ENCODE measurements at regions not wholly inside any gene's neighbourhood (a gene's known extent, or its start where the extent isn't known, plus 50 kb on each side); places are given as distances from the start of the nearest gene placed in this dataset.

- intact Hi-C loops (cut with micrococcal nuclease): no loop called here
- Mint-ChIP-seq H3K27me3 (no peaks in the 10 kb centered on the region), H3K4me1 (ENCODE audit: low read depth) (no peaks in the 10 kb centered on the region), H3K36me3 (ENCODE audit: low read depth) (no peaks in the 10 kb centered on the region), H3K27ac (no peak overlapping the region), H3K9me3 (no peaks in the 10 kb centered on the region), H3K4me3 (no peak overlapping the region)
- POLR2A ChIA-PET: no interaction called here
- ATAC-seq (no peak), DNase-seq (no peak)
- TF ChIP-seq CTCF (IDR thresholded peaks at IDR 0.05): no peak
- CTCF ChIA-PET: interaction anchor here (0.7 kb wide), 1 partner anchor 743 kb away, joined by 3 read pairs; no protein-coding TSS in a partner anchor
Measured at GRCh38 chr10:10960534-10960933, 57.1 kb upstream of the CELF2 start.

DNA sequence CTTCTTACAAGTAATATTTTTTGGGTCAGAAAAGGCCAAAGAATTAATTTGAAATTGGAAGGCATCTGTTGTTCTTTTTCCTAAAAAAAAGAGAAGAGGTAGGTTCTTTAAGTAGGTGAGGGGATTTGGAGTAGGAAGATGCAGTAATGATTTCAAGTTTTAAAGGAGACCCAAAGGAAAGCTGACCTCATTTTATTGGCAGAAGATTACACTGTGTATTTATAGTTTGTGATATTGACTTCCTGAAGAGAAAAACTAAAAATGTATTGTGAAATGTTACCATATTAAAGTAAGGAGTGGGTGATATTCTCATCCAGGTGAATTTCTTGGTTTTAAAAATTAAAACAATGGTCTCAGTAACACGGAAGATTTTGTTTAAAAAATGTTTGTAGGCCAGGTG is 56.6 kb upstream of the CELF2 start:
- no peaks in the 10 kb centered on the region for H3K27me3 Mint-ChIP-seq
- no peaks in the 10 kb centered on the region for H3K4me1 Mint-ChIP-seq (ENCODE audit: low read depth)
- H3K36me3 Mint-ChIP-seq (ENCODE audit: low read depth): no peaks in the 10 kb centered on the region
- no peak overlapping the region for H3K4me3 Mint-ChIP-seq
- ATAC-seq (no peak), DNase-seq (no peak)
- no peak for TF ChIP-seq CTCF (IDR thresholded peaks at IDR 0.05)
- ChIA-PET CTCF (no interaction called here), POLR2A (no interaction called here)
- H3K9me3 Mint-ChIP-seq: no peaks in the 10 kb centered on the region
- intact Hi-C loops (cut with micrococcal nuclease): no loop called here
- no peak overlapping the region for H3K27ac Mint-ChIP-seq

GRCh38 chr10:10967029-10967428 is 50.6 kb upstream of the CELF2 start:
- Mint-ChIP-seq H3K9me3 (no peaks in the 10 kb centered on the region), H3K27ac (no peak overlapping the region), H3K4me3 (no peak overlapping the region), H3K36me3 (ENCODE audit: low read depth) (no peaks in the 10 kb centered on the region), H3K4me1 (ENCODE audit: low read depth) (no peaks in the 10 kb centered on the region), H3K27me3 (peaks cover 11% of the 10 kb centered on the region)
- ChIA-PET CTCF (no interaction called here), POLR2A (no interaction called here)
- no peak for TF ChIP-seq CTCF (IDR thresholded peaks at IDR 0.05)
- intact Hi-C loops (cut with micrococcal nuclease): no loop called here
- no peak for ATAC-seq
- no peak for DNase-seq

DNA sequence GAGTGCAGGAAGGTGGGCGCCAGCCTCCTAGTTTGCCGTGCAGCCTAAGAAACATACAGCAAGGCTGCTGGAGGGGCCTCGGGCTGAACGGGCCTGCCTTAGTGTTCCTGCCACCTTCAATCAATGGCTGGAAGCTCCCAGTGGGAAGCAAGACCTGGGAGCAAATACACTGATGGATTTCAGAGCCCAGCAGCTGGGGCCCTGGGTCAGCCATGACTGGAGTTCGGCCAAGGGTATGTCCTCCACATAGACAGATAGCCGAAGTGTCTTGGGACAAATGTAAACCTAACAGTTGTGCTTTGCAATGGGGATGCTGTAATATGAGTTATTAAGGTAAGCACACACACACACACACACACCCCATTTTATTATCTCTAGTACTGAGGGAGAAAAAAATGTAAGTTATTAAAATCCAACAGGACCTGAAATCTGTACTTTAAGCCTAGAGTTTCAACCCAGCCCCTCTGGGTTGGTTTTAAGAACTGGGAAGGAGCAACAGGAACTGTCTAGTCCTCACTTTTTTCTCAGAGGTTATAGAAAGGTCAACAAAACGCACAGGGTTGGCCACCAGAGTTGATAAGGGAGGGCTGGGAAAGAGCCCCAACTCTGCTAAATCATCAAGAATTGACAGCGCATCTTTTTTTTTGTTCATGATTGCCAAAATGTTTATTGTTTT is 50.0 kb upstream of the CELF2 start:
- H3K27ac Mint-ChIP-seq: no peak overlapping the region
- intact Hi-C loops (cut with micrococcal nuclease): no loop called here
- H3K27me3 Mint-ChIP-seq: peaks cover 13% of the 10 kb centered on the region
- no peaks in the 10 kb centered on the region for H3K4me1 Mint-ChIP-seq (ENCODE audit: low read depth)
- no peaks in the 10 kb centered on the region for H3K9me3 Mint-ChIP-seq
- no peak for DNase-seq
- CTCF ChIA-PET: no interaction called here
- no peak overlapping the region for H3K4me3 Mint-ChIP-seq
- POLR2A ChIA-PET: no interaction called here
- no peak for ATAC-seq
- no peaks in the 10 kb centered on the region for H3K36me3 Mint-ChIP-seq (ENCODE audit: low read depth)
- TF ChIP-seq CTCF (IDR thresholded peaks at IDR 0.05): no peak

Measured in activated CD8-positive, alpha-beta T cell treated with anti-CD3 and anti-CD28 coated beads for 36 hours (primary cell).